HG02938 (cell line): ENCODE measurements at regions not wholly inside any gene's neighbourhood (a gene's known extent, or its start where the extent isn't known, plus 50 kb on each side); places are given as distances from the start of the nearest gene placed in this dataset.

Experiments used
- ATAC-seq: cut with Tn5 transposase; IDR thresholded peaks from one replicate; pipeline ENCODE4 v1.9.1; 2021; ENCODE audit warnings: mild to moderate bottlenecking, moderate library complexity; ENCODE audit not compliant: unreplicated experiment

GRCh38 chr3:188085584-188086560 lies 68.1 kb upstream of the LPP start:
- no peak for ATAC-seq

GRCh38 chr3:188088948-188089685 lies 64.8 kb upstream of the LPP start:
- ATAC-seq: no peak

DNA sequence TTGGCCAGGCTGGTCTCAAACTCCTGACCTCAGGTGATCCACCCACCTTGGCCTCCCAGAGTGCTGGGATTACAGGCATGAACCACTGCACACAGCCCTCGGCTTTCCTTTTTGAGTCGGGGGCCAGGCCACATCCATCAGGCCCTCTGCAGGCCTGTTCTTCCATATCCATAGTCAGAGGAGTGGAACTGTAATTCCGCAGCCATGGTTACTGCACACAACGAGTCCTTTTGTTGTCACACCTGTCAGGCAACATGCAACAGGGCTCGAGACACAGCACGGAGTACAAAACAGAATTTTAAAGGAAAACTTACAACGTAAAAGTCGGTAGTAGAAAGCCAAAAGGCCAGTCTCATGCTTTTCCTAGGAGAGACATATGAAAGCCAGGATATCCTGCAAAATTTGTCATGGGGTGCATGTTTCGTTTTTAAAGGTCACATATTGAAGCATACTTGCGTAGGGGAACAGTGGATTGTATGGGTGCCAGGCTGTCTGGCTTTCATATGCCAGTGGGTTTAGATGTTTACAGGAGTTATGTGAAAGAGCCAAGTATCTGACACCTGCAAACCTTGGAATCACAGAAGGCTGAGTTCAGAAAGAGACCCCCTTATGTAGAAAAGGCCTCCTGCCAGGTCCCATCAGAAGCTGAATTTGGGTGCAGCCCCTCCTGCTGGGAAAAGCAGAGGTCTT lies 63.2 kb upstream of the LPP start:
- no peak for ATAC-seq

- ATAC-seq: no peak
These were observed 62.2 kb upstream of the LPP start for GRCh38 chr3:188091746-188092145.

- no peak for ATAC-seq
These were observed 61.3 kb upstream of the LPP start for GRCh38 chr3:188092648-188093047.

- no peak for ATAC-seq
These were observed 58.5 kb upstream of the LPP start for GRCh38 chr3:188095431-188095830.

- no peak for ATAC-seq
These were observed 56.2 kb upstream of the LPP start for GRCh38 chr3:188097791-188098190.

DNA sequence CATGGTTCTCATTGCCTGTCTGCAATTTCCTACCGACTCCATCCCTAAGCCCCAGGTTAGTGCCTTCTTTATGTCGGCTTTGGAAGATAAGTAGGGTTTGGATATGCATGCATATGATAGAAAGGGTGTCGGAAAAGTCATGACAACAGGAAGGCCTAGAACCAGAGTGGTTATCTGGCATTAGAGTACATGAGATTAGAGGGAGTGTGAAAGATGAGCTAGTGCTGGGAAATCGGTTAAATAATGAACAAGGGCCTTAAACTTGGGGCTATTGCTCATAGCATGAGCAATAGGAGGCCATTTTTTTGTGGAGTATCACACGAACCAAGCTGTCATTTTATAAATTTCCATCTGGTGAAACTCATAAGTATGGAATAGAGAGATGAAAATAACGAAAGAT lies 54.0 kb upstream of the LPP start:
- no peak for ATAC-seq

GRCh38 chr3:188102861-188103547 lies 51.0 kb upstream of the LPP start:
- no peak for ATAC-seq

- ATAC-seq: no peak
These were observed 49.9 kb upstream of the LPP start for GRCh38 chr3:188104050-188104449.
